ENCODE measurements at regions not wholly inside any gene's neighbourhood (a gene's known extent, or its start where the extent isn't known, plus 50 kb on each side); places are given as distances from the start of the nearest gene placed in this dataset.

GRCh38 chr18:55997151-55997561 lies 409.2 kb upstream of the TCF4 start:
- TF ChIP-seq CTCF (IDR thresholded peaks at IDR 0.05) (no peak), POLR2A (IDR thresholded peaks at IDR 0.05) (no peak)

Measured in ovary (tissue), 3 donors.